HG02588 (cell line): ENCODE measurements at regions not wholly inside any gene's neighbourhood (a gene's known extent, or its start where the extent isn't known, plus 50 kb on each side); places are given as distances from the start of the nearest gene placed in this dataset.

Source experiments
- ATAC-seq: cut with Tn5 transposase; IDR thresholded peaks from one replicate; pipeline ENCODE4 v1.9.1; 2021; ENCODE audit warnings: mild to moderate bottlenecking, moderate library complexity; ENCODE audit not compliant: unreplicated experiment

DNA sequence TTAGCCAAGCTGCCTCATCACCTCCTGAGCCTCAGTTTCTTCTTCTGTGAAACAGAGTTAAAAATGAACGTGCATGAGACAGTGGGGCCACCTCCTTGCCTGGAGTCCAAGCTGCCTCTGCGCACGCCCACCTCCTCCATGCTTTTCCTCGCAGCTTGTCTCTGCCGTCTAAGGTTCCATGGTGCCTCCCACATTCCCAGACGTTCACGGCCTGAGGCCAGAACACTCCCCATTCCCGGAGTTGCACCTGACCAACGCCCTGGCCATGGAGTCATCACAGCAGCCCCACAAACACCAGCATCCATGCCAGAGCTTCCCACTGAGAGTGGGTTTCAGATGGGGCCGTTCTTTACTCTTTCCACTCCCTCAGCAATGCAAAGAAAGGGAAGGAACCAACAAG, 183.0 kb upstream of the FOXF1 start:
- ATAC-seq, result no peak

DNA sequence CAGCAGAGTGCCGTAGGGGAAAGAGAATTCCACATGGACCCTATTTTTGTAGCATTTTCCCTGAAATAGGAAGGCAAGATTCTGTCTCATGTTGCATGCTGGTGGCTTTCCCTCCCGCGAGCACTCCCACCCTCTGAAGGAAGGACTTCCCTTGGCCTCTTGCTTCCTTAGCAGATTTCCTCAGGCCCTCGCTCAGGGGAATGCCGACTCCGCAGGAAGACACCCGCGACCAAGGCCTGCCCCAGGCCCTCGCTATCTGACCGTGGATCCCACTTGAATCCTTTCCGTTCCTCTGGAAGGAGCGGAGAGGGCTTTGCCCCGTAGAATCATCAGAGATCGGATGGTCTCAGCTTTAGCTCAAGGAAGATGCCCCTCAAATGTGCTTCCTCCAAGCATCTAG, 179.4 kb upstream of the FOXF1 start:
- no peak for ATAC-seq

DNA sequence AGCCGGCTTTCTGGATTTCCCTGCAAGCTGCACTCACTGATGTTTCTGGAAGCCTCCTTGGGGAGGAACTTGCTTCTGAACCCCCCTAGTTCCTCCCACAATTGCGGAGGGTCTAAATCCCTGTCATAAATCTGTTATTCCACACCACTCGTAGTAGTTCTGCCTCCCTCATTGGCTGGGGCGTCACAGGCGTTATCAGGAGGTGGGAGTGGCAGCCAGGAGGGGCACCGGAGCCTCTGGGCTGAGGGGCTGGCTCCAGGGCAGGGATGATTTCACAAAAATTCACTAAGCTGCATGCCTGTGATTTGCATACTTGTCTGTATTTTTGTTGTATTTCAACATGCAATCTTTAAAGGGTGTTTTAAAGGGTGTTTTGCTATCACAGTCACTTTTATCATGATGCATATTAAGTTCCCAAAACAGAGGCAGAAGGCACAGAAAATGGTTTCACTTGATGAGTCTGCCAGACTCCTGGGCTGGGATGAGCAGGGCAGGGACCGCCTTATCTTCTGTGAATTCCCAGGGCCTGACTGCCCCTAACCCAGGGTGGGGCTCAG, 176.2 kb upstream of the FOXF1 start:
- ATAC-seq, result no peak

DNA sequence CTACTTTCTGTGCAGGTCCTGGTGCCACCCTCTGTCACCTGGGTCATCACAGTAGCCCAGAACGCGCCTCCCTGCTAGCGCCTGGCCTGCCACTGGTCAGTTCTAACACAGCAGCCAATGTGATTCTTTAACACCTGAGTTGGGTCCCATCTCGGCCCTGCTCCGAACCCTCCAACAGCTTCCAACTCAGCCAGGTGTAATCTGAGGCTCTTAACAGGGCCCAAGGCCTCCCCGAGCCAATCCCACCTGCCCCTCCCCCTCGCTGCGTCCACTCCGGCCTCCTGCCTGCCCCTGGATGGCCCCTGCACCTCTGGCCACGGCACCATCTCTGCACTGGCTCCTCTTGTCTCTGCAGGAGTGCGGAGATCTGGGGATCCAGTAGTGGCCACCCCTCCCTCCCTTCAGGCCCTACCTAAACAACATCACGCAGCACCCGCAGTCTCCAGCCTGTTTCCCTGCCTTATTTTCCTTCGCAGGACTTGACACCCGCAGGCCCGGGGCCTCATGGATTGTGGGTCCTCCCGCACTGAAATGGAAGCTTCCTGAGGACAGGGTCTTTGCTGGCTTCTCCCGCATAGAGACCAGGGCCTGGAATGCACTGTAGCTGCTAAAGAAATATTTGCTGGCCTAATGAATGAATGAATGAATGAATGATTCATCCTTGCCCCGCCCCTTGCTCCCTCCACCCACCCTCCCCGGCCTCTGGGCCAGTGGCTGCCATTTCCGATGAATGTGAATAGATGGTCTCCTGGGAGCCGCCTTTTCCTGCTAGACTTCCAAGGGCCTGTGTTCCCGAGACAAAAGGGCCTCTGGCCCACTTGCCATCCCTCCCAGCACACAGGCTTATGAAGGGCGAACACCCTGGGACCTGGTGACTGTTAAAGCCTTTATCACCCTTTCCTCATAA, 174.8 kb upstream of the FOXF1 start:
- no peak for ATAC-seq

DNA sequence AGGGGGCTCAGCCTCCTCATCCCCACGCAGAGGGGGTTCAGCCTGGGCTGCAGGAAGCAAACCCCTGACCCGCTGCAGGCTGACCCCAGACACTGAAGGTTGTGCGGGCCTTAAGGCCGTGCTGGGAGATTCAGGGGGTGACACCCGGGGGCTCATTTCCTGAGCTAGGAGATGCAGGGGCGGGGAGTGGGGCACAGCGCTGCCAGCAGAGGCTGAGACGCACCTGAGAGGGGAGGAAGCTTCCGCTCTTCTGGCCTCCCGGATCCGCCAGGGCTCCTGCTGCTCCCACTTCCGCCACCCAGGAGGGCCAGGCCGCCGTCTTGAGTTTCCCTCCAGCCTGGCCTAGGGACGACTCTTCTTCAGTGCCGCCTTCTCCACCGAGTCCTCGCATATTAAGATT, 173.2 kb upstream of the FOXF1 start:
- ATAC-seq, result no peak

DNA sequence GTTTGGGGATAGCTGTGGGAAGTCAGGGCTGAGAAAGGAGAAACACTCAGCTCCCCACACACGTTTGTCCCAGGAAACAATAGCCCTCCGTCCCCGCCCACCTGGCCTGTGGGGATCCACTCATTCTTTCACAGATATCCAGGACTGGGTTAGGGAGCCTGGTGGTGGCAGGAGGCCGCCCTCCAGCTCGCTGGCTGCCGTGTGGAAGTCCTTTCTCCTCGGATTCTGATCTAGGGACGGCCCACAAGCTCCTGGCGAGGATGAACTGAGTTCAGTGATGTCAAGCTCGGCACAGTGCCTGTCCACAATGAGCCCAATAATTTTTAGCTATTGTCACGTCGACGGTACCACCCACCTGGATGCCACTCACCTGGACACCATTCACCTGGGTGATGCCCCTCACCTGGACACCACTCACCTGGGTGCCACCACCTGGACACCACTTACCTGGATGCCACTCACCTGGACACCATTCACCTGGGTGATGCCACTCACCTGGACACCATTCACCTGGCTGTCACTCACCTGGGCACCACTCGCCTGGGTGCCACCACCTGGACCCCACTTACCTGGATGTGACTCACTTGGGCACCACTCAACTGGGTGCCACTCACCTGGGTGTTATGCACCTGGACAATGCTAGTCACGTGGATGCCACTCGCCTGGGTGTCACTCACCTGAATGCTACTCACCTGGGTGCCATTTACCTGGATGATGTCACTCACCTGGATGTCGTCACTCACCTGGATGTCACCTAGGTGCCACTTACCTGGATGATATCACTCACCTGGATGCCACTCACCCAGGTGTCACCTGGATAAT, 172.5 kb upstream of the FOXF1 start:
- no peak for ATAC-seq

DNA sequence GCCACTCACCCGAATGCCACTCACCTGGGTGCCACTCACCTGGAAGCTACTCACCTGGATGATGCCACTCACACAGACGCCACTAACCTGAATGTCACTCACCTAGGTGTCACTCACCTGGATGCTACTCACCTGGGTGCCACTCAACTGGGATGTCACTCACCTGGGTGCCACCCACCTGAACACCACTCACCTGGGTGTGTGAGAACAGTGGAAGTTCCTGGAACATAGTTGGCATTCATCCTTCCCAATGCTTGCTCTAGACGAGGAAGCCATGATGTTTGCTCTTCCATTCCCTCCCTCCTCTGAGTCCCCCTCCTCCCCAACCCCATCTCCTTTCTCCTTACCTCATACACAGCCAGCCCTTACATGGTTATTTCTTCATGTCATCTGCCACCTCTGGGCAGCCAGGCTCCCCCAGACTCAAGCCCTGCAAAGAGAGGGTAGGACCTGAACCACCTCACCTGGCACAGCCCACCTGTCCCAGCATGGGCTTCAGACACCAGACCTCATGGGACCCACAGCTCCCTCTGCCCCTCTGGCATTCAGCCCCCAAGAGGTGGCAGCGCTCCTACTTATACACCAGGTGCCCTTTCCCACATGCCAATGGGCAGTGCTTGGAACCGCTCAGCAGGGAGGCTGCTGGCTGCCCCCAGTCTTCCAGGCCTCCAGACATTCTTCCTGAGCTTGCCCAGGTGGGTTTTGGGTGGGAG, 171.8 kb upstream of the FOXF1 start:
- ATAC-seq, result no peak

DNA sequence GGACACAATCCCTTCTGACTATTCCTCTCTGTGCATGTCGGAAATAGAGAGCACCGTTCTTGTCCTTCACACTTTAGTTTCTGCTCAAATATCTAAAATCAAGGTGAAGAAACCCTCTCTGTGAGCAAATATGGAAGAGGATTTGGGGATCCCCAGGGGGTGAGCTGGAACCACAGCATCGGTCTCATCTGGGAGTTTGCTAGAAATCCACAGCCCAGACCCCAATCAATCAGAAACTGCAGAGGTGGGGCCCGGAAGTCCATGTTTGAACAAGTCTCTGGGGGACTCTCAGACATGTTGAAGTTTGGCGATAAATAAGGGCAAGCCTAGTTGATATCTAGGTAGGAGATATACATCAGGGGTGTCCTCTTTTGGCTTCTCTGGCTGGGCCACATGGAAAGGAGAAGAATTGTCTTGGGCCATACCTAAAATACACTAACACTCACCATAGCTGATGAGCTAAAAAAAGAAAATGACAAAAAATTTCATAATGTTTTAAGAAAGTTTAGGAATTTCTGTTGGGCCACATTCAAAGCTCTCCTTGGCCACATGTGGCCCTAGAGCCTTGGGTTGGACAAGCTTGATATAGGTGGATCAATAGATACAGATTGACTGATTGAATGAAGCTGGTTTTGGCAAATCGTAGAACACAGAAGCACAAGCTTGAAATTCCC, 168.0 kb upstream of the FOXF1 start:
- no peak for ATAC-seq

DNA sequence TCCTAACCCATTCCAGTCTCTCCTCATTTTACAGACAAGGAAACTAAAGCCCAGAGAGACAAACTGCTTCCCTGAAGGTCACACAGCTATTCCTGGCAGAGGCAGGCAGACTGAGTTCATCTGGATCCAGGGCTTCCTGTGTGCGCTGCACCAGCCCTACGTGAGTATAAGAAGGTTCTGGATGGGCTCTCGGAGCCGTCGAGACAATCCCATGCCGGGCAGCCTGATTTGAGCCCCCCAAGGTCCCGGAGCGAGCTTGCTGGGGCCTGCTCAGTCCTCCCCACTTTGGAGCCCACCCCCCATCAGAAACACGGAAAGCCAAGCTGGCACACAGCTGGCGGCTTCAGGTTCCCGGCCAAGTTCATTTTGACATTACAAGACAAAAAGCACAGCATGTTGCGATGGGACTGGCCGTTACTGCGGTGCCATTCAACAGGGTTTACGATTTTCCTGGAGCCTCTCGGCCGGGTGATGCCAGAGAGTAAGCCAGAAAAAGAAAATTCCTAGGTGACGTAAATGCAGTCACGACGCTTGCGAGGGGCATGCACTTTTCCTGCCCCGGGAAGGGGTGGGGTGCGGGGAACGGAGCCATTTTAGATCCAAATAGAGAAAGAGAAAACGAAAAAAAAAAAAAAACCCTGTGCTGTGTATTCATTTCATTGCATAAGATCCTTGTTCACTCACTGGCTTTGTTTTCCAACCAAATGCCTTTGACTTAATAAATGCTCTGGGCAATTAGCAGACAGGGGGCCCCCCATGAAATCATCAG, 167.1 kb upstream of the FOXF1 start:
- ATAC-seq, result no peak

DNA sequence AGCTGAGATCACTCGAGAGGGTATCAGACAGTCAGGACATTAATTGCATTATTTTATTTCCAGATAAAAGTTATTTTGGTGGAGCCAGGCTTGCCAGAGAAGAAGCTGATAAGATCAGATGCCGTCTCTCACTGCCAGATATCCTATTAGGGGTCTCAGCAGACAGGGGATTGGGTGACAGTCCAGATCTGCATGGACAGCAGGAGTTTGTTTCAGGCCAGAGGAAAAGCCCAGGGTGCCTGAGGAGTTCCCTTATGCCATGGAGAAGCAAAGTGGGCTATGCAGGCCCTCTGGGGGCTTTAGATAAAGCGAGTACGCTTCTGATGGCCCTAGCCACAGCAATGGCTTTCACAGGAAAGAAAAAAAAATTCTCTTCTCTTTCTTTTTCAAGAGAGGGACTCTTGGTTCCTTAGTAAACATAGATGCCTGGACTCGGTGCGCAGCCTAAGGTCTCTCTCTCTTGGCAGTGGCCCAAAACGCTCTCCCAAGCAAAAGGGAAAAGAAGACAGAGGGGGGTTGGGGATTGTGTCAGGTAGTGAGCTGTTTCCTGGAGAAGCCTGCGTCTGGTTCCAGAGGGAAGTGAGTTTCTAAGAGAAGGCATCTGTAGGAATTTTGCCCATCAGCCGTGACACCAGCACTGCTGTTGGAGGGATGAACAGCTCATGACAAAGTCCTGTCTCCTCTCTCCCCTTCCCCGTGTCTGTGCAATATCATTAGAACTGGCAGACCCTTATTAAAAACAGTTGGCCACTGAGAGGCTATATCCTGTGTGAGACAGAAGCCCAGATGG, 166.3 kb upstream of the FOXF1 start:
- ATAC-seq, result no peak

DNA sequence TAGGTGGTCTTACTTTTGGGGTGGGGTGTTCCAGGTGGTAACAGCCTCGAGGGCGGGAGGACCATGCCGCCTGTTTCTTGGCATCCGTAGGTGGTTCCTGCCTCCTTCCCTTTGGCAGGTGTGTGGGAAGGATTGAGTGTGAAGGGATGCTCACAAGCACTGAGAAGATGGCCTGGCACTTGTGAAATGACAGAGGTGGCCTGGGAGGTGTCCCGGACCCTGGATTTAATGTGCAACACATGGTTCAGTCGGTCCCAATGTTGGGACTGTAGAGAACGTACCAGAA, 165.8 kb upstream of the FOXF1 start:
- ATAC-seq, result no peak

DNA sequence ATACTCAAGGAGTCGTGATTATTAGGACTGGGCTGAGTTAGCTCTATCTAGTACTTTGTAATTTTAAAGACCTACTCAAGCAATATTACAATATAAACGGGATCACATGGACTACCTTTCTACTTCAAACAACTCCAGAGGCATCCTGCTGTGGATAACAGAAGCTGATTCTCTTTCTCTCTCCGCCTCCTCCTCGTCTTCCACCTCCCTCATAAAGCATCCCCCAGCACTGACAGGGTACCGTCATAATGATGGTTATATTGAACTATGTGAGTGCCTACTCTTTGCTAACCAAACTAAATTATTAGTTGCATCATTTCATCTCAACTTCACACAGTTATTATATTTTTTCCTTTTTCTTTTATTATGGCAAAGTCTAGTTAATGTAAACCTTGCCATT, 165.4 kb upstream of the FOXF1 start:
- no peak for ATAC-seq

DNA sequence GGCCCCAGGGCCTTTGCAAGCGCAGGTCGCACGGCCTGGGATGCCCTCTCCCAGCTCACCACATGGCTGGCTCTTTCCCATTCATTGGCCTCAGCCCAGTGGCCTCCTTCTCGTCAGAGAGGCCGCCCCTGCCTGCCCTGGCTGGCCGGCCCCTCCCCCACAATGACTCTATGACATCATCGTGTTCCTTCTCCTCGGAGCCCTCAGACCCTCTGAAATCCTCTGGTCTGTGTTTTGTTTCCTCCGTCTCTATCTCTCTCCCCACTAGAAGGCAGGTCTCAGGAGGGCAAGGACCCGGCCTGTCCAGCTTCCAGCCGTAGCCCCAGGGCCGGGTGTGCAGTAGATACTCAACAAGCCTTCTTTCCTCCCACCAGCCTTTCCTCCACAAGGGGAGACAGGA, 164.8 kb upstream of the FOXF1 start:
- no peak for ATAC-seq

DNA sequence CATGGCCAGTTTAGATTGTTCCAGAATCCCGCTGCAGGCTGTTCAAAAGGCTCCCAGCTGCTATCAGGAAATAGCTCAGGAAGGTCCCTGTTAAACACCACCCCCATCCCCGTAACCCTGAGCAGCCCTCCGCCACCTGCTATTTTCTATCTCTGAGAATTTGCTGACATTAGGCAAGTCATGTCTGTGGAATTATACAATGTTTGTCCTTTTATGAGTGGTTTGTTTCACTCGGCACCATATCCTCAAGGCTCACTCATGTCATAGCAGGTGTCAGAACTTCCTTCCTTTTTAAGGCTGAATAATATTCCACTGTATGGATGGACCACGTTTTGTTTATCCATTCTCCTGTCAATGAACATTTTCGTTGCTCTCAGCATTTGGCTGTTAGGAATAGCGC, 164.3 kb upstream of the FOXF1 start:
- ATAC-seq, result no peak

DNA sequence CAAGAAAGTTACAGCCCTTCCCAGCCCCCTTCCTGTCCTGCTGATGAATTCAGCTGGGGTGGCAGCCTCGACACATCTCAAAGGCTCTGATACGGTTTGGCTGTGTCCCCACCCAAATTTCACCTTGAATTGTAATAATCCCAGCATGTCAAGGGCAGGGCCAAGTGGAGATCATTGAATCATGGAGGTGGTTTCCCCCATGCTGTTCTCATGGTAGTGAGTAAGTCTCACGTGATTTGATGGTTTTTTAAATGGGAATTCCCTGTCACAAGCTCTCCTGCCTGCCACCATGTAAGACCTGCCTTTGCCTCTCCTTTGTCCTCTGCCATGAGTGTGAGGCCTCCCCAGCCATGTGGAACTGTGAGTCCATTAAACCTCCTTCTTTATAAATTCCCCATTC, 163.2 kb upstream of the FOXF1 start:
- ATAC-seq, result no peak

DNA sequence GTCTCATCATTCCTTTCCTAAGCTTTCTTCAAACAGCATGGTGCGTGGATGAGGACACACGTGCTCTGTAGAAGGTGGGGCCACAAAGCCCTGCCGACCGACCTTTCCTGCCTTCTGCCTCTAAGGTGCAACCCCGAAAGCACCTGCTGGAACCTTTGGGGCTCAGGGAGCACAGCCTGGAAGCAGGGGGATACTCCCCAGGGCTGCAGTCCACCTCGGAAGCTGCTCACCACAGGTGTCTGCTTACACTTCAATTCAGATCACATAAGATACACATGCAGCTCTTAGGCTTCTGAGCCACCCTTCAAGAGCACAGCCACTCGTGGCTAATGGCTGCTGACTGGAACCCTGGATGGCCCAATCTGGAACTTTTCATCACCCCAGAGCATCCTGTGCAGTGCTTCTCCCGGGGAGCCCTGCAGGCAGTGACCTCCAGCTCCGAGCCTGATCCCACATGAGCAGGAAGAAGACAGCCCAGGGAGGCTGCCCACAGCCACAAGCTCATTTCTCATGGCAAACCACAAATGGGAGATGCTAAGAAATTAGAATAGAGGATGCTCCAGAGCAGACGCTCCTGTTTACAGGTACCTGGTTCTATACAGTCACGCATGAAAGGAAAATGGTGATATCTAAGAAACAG, 162.3 kb upstream of the FOXF1 start:
- ATAC-seq, result no peak

DNA sequence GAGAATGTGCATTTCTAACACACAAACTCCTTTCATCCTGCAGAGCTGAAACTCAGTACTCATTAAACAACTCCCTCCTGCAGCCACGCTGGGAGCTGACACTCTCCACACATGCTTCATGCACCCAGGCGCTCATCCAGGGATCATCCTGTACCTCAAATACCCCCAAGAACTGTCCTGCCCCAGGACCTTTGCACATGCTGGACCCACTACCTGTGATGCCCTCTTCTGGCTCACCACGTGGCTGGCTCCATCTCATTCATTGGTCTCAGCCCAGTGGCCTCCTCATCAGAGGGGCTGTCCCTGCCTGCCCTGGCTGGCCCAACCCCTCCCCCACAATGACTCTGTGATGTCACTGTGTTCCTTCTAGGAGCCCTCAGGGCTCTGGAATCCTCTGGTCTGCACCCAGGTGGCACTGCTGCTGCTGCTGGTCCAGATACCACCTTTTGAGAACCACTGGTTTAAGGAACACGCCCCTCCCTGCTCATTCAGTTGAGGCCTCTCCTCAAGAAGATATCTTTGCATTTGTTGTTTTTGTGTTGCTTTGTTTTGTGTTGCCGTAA, 160.9 kb upstream of the FOXF1 start:
- no peak for ATAC-seq

DNA sequence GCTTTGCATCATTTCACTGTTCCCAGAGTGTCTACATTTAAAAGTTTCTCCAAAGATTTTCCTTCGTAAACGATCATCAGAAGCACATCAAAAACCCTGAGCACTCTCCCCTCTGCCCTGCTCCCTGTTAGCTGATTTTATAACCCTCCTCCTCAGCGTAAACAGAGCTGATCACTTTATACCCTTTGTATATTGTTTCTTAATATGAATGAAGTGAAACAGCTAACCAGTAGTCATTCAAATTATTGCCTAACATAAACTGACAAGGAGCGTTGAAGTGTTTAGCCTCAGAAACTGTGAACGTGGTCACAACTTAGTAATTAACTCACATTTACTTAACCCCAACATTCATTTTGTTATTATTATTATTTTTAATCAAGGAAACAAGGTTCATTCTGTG, 160.0 kb upstream of the FOXF1 start:
- no peak for ATAC-seq
